GM12864 (cell line): ENCODE measurements at regions not wholly inside any gene's neighbourhood (a gene's known extent, or its start where the extent isn't known, plus 50 kb on each side); places are given as distances from the start of the nearest gene placed in this dataset.
"Not testable (repeated sequence)": the region's sequence is repeated elsewhere in the genome, so short reads cannot be mapped to it uniquely, and the experiment has no call there.

Experiments
- DNase-seq: peaks from one replicate; pipeline ENCODE4 v3.0.0-alpha.2; 2011; ENCODE audit warnings: low read depth
- H3K4me3 ChIP-seq: 2 replicates; pipeline ENCODE4 v1.5.1; 2011; ENCODE audit warnings: mild to moderate bottlenecking, low read depth, low read length, control low read depth
- CTCF ChIP-seq: IDR thresholded peaks from 2 replicates; pipeline ENCODE4 v1.5.1; 2011; ENCODE audit warnings: low read depth, mild to moderate bottlenecking, moderate library complexity, low read length, control low read depth, inconsistent platforms; ENCODE audit errors: missing control alignments

GRCh38 chr15:54789376-54789775 lies 407.4 kb downstream of the RSL24D1 start:
- no peak for DNase-seq
- H3K4me3 ChIP-seq: no peak overlapping the region
- TF ChIP-seq CTCF: no peak

DNA sequence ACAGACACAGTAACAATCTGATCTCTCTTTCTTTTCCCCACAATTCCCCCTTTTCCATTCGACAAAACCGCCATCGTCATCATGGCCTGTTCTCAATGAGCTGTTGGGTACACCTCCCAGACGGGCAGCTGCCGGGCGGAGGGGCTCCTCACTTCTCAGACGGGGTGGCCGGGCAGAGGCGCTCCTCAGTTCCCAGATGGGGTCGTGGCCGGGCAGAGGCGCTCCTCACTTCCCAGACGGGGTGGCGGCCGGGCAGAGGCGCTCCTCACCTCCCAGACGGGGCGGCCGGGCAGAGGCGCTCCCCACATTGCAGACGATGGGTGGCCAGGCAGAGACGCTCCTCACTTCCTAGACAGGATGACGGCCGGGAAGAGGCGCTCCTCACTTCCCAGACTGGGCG lies 415.5 kb downstream of the RSL24D1 start:
- not testable (repeated sequence) for H3K4me3 ChIP-seq, DNase-seq

- no peak for DNase-seq
Measured at GRCh38 chr15:54779271-54779670, 417.5 kb downstream of the RSL24D1 start.

DNA sequence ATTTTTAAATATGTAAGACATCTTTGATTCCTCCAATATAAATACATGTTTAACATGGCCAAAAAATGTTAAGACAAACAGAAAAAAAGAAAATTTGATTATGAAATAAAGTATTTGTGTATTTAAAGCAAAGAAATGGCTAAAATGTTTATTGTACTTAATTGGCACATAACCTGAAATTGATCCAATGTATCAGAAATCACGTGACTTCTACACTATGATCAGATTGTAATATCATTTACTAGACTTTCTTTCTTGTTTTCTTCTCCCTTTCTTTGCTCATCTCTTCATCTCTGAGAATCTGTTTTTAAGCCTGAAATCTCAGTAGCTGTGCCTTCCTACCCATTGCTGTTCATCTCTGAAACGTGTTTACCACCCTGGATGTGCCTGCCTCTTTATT lies 420.3 kb downstream of the RSL24D1 start:
- no peak for DNase-seq
- H3K4me3 ChIP-seq: no peak overlapping the region
- no peak for TF ChIP-seq CTCF

More at GRCh38 chr15:54779271-54779670, 417.5 kb downstream of the RSL24D1 start:
- TF ChIP-seq CTCF: no peak
- H3K4me3 ChIP-seq: no peak overlapping the region

GRCh38 chr15:54772663-54773062 lies 424.1 kb downstream of the RSL24D1 start:
- DNase-seq: no peak

DNA sequence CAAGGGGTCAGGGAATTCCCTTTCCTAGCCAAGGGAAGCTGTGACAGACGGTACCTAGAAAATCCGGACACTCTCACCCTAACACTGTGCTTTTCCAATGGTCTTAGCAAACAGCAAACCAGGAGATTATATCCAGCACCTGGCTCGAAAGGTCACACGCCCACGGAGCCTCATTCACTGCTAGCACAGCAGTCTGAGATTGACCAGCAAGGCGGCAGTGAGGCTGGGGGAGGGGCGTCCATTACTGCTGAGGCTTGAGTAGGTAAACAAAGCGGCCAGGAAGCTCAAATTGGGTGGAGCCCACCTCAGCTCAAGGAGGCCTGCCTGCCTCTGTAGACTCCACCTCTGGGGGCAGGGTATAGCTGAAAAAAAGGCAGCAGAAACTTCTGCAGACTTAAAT lies 447.3 kb downstream of the RSL24D1 start:
- not testable (repeated sequence) for DNase-seq, H3K4me3 ChIP-seq

More at GRCh38 chr15:54772663-54773062, 424.1 kb downstream of the RSL24D1 start:
- no peak for TF ChIP-seq CTCF
- H3K4me3 ChIP-seq: no peak overlapping the region

DNA sequence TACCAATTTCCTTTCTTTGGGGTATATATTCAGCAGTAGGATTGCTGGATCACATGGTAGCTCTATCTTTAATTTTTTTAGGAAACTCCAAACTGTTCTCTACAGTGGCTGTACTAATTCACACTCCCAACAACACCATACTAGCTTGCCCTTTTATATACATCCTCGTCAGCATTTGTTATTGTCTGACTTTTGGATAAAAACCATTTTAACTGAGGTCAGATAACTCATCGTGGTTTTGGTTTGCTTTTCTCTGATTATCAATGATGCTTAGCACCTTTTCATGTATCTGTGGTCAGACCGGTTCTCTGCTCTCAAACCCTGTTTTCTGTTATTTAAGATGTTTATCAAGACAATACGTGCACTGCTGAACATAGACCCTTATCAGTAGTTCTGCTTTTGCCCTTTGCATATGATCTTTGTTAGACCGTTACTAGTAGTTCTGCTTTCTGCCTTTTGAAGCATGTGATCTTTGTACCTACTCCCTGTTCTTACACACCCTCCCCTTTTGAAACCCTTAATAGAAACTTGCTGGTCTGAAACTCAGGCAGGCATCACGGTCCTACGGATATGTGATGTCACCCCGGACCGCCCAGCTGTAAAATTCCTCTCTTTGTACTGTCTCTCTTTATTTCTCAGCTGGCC lies 474.3 kb downstream of the RSL24D1 start:
- TF ChIP-seq CTCF: no peak
- no peak for DNase-seq
- no peak overlapping the region for H3K4me3 ChIP-seq

DNA sequence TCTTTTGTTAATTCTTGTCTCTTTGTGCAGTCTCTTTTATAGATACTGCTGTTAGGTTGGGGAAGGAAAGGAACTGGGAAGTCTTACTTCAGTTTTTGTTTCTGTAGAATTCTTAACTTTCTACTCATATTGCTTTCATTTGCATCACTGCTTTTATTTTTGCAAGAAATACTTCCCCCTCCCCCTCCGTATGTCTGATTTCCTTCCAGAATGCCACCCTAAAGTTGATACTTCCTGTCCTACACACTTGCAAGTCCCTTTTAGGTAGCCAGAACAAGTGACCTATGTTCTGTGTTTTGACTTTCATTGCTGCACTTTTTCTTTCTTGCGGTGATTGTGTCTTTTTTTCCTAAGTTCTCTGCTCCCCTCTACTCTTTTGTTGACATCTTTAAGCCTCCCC lies 477.4 kb downstream of the RSL24D1 start:
- TF ChIP-seq CTCF: no peak
- no peak overlapping the region for H3K4me3 ChIP-seq
- no peak for DNase-seq
